ENCODE measurements at regions not wholly inside any gene's neighbourhood (a gene's known extent, or its start where the extent isn't known, plus 50 kb on each side); places are given as distances from the start of the nearest gene placed in this dataset.

GRCh38 chr2:467101-467500 lies 179.2 kb upstream of the ALKAL2 start:
- no peak for DNase-seq (ENCODE audit: extremely low read depth, low read depth)
- no peak overlapping the region for H3K4me3 ChIP-seq (replicated peaks; ENCODE audit: low read depth, low read length)
- TF ChIP-seq, protein P1, sequence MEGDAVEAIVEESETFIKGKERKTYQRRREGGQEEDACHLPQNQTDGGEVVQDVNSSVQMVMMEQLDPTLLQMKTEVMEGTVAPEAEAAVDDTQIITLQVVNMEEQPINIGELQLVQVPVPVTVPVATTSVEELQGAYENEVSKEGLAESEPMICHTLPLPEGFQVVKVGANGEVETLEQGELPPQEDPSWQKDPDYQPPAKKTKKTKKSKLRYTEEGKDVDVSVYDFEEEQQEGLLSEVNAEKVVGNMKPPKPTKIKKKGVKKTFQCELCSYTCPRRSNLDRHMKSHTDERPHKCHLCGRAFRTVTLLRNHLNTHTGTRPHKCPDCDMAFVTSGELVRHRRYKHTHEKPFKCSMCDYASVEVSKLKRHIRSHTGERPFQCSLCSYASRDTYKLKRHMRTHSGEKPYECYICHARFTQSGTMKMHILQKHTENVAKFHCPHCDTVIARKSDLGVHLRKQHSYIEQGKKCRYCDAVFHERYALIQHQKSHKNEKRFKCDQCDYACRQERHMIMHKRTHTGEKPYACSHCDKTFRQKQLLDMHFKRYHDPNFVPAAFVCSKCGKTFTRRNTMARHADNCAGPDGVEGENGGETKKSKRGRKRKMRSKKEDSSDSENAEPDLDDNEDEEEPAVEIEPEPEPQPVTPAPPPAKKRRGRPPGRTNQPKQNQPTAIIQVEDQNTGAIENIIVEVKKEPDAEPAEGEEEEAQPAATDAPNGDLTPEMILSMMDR (IDR thresholded peaks at IDR 0.05; ENCODE audit: low read depth, low read length, missing control alignments): no peak

DNA sequence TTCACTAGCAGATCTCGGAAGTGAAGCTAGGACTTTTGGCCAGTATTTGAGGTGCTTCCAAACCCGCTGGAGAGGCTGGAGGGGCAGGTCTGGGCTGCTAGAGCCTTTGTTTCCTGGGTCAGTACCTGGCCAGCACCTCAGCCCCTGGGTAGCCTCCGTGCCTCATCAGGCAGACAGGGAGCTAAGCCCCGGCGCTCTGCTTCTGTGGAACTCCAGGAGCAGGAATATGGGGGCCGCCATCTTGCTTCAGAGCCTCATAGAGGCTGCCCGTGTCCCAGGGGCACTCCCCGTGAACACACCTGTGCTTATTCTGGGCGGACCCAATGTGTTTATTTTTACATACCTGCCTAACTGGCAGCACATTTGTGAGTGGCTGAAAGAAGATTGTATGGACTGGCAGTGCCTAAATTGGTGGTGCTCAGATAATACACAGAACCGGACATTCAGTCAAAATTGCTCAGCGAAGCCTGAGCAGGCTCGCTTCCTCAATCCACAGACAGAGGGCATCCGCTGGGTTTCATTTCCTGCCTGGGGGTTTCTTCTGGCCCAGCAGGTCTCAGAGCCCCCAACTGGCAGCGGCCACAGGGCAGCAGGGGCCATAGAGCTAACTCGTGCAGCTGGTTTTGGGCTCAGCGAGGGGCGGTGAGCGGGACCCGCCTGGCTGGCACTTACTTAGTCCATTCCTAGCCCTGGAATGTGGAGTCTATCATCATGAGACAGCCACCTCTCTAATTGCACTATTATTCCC lies 176.8 kb upstream of the ALKAL2 start:
- no peak overlapping the region for H3K4me3 ChIP-seq (replicated peaks; ENCODE audit: low read depth, low read length)
- TF ChIP-seq, protein P1 (IDR thresholded peaks at IDR 0.05; ENCODE audit: low read depth, low read length, missing control alignments): no peak
- DNase-seq (ENCODE audit: extremely low read depth, low read depth): no peak

- TF ChIP-seq, protein P1 (IDR thresholded peaks at IDR 0.05; ENCODE audit: low read depth, low read length, missing control alignments): no peak
- no peak for DNase-seq (ENCODE audit: extremely low read depth, low read depth)
- H3K4me3 ChIP-seq (replicated peaks; ENCODE audit: low read depth, low read length): no peak overlapping the region
These were observed 173.0 kb upstream of the ALKAL2 start for GRCh38 chr2:460861-461260.

DNA sequence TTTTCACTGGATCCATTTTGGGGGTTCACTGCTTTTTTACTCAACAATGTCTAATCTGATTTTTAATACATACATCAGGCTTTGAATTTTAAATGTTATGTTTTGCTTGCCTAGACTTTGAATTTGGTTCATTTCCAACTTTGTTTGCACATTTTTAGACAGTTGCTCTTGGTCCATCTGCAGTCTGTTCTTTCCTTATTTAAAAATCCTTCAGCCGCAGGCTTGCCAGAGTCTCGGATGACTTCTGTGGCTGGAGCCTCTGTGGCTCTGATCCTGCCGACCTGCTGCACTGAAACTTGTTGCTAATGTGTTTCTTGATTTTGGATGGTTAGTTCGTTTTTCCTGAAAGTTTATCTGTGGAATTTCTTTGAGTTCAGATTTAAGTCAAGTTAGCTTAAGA lies 172.0 kb upstream of the ALKAL2 start:
- TF ChIP-seq, protein P1 (IDR thresholded peaks at IDR 0.05; ENCODE audit: low read depth, low read length, missing control alignments): no peak
- no peak overlapping the region for H3K4me3 ChIP-seq (replicated peaks; ENCODE audit: low read depth, low read length)
- no peak for DNase-seq (ENCODE audit: extremely low read depth, low read depth)

DNA sequence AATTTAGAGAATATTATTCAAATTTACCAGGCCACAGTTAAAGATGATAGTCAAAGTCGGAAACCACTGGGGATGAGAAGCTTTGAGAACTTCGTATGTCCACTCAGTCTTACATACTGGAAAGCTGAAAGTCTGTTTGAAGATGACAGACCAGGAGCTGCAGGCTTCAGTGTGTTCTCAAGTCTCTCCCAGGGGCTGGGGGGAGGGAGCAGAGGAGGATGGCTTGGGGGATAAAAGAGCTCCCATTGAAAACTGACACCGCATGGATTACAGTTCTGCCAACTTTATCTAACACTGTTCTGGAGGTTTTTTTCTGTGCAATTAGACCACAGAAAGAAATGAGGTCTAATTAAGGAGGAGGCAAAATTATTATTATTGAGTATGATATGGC lies 170.5 kb upstream of the ALKAL2 start:
- no peak overlapping the region for H3K4me3 ChIP-seq (replicated peaks; ENCODE audit: low read depth, low read length)
- TF ChIP-seq, protein P1 (IDR thresholded peaks at IDR 0.05; ENCODE audit: low read depth, low read length, missing control alignments): no peak
- DNase-seq (ENCODE audit: extremely low read depth, low read depth): no peak

DNA sequence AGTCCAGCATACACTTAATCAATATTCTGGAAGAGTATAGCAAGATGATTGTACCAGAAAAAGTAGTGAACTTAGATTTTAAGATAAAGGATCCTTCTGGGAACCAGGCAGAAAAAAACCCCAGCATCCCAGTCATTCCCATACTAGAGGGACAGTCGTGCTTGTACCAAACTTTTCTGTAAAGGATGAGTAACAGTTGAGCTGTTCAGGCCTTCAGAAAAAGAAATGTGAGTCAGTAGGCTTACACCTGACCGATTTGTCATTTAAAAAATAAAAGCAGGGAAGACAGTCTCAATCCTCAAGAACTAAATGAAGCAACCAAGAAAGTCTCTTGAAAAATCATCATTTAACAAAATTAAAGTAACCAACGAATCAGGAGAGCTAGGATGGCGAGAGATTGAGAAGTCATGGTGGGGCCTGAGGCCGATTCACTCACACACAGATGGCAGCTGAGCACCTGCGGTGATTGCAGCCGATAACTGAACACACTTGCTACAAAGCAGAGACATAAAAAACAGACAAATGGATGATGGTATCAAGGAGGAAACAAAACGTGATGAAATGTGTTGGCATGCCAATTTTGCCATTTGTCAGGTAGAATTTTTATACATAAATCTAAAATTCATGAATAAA lies 170.0 kb upstream of the ALKAL2 start:
- TF ChIP-seq, protein P1 (IDR thresholded peaks at IDR 0.05; ENCODE audit: low read depth, low read length, missing control alignments): no peak
- DNase-seq (ENCODE audit: extremely low read depth, low read depth): no peak
- no peak overlapping the region for H3K4me3 ChIP-seq (replicated peaks; ENCODE audit: low read depth, low read length)
